Peyer's patch (tissue), 4 donors: ENCODE measurements at regions not wholly inside any gene's neighbourhood (a gene's known extent, or its start where the extent isn't known, plus 50 kb on each side); places are given as distances from the start of the nearest gene placed in this dataset.

ENCODE experiments used
- DNase-seq, 3 donors: peaks; one replicate each; pipeline ENCODE4 v3.0.0-alpha.2; 2017 to 2019
- H3K27ac ChIP-seq, 4 donors: fragments of 200-600 bp; sonication (generic); one replicate each; pipeline ENCODE4 v1.5.1; 2016 to 2019
- H3K27me3 ChIP-seq, 2 donors: fragments of 200-600 bp; sonication (generic); one replicate each; pipeline ENCODE4 v1.5.1; 2019
- H3K36me3 ChIP-seq, 3 donors: fragments of 200-600 bp; sonication (generic); one replicate each; pipeline ENCODE4 v1.5.1; 2016 to 2019
- H3K4me1 ChIP-seq, 4 donors: fragments of 200-600 bp; sonication (generic); one replicate each; pipeline ENCODE4 v1.5.1; 2016 to 2019
- H3K4me3 ChIP-seq, 4 donors: fragments of 200-600 bp; sonication (generic); 1 replicate in 3 of 4; 2 replicates in 1 of 4; pipeline ENCODE4 v1.5.1; 2016 to 2019; ENCODE audit warnings: mild to moderate bottlenecking in 1 of 4
- H3K9me3 ChIP-seq, 4 donors: fragments of 200-600 bp; sonication (generic); one replicate each; pipeline ENCODE4 v1.5.1; 2016 to 2019; ENCODE audit warnings: mild to moderate bottlenecking in 1 of 4
- POLR2A ChIP-seq, 2 donors: fragments of 450-650 bp; IDR thresholded peaks; one replicate each; pipeline ENCODE4 v1.5.1; 2017; ENCODE audit warnings: antibody characterized with exemption in 2 of 2, mild to moderate bottlenecking in 2 of 2, moderate library complexity in 2 of 2
- TF ChIP-seq, protein P1 (sequence below), 6 experiments: fragments of 450-650 bp in 4 of 6; fragments of 200-600 bp in 2 of 6; sonication (generic) in 1 of 6; IDR thresholded peaks; one replicate each; pipeline ENCODE4 v1.5.1; 2017 to 2019; ENCODE audit warnings: antibody characterized with exemption in 6 of 6, mild to moderate bottlenecking in 3 of 6, moderate library complexity in 1 of 6

- Histone ChIP-seq H3K9me3 (no peaks in the 10 kb centered on the region), H3K27me3 (no peaks in the 10 kb centered on the region), H3K4me1 (peaks cover 0 to 22% (median 9%) of the 10 kb centered on the region in 4 donors), H3K36me3 (no peaks in the 10 kb centered on the region), H3K27ac (peak overlapping the region in 1 of 4 donors; percentile 44), H3K4me3 (no peak overlapping the region)
- DNase-seq = no peak
- TF ChIP-seq, protein P1, sequence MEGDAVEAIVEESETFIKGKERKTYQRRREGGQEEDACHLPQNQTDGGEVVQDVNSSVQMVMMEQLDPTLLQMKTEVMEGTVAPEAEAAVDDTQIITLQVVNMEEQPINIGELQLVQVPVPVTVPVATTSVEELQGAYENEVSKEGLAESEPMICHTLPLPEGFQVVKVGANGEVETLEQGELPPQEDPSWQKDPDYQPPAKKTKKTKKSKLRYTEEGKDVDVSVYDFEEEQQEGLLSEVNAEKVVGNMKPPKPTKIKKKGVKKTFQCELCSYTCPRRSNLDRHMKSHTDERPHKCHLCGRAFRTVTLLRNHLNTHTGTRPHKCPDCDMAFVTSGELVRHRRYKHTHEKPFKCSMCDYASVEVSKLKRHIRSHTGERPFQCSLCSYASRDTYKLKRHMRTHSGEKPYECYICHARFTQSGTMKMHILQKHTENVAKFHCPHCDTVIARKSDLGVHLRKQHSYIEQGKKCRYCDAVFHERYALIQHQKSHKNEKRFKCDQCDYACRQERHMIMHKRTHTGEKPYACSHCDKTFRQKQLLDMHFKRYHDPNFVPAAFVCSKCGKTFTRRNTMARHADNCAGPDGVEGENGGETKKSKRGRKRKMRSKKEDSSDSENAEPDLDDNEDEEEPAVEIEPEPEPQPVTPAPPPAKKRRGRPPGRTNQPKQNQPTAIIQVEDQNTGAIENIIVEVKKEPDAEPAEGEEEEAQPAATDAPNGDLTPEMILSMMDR (IDR thresholded peaks at IDR 0.05) = no peak
- no peak for TF ChIP-seq POLR2A (IDR thresholded peaks at IDR 0.05)
Measured at GRCh38 chr6:14278446-14278845, 160.9 kb downstream of the CD83 start.

- no peak for DNase-seq
- no peaks in the 10 kb centered on the region for H3K27me3 ChIP-seq
- H3K4me3 ChIP-seq = no peak overlapping the region
- TF ChIP-seq POLR2A (IDR thresholded peaks at IDR 0.05) = no peak
- TF ChIP-seq, protein P1 (IDR thresholded peaks at IDR 0.05) = no peak
- H3K9me3 ChIP-seq = no peaks in the 10 kb centered on the region
- no peaks in the 10 kb centered on the region for H3K36me3 ChIP-seq
- no peak overlapping the region for H3K27ac ChIP-seq
- H3K4me1 ChIP-seq = peaks cover 0 to 21% (median 9%) of the 10 kb centered on the region in 4 donors
Measured at GRCh38 chr6:14280006-14280510, 162.5 kb downstream of the CD83 start.

GRCh38 chr6:14280766-14281293 is 163.3 kb downstream of the CD83 start:
- TF ChIP-seq, protein P1 (IDR thresholded peaks at IDR 0.05) = no peak
- TF ChIP-seq POLR2A (IDR thresholded peaks at IDR 0.05) = no peak
- H3K4me3 ChIP-seq = no peak overlapping the region
- H3K4me1 ChIP-seq = peaks cover 0 to 13% (median 6%) of the 10 kb centered on the region in 4 donors
- DNase-seq = no peak
- no peaks in the 10 kb centered on the region for H3K9me3 ChIP-seq
- no peak overlapping the region for H3K27ac ChIP-seq
- H3K27me3 ChIP-seq = no peaks in the 10 kb centered on the region
- H3K36me3 ChIP-seq = no peaks in the 10 kb centered on the region

DNA sequence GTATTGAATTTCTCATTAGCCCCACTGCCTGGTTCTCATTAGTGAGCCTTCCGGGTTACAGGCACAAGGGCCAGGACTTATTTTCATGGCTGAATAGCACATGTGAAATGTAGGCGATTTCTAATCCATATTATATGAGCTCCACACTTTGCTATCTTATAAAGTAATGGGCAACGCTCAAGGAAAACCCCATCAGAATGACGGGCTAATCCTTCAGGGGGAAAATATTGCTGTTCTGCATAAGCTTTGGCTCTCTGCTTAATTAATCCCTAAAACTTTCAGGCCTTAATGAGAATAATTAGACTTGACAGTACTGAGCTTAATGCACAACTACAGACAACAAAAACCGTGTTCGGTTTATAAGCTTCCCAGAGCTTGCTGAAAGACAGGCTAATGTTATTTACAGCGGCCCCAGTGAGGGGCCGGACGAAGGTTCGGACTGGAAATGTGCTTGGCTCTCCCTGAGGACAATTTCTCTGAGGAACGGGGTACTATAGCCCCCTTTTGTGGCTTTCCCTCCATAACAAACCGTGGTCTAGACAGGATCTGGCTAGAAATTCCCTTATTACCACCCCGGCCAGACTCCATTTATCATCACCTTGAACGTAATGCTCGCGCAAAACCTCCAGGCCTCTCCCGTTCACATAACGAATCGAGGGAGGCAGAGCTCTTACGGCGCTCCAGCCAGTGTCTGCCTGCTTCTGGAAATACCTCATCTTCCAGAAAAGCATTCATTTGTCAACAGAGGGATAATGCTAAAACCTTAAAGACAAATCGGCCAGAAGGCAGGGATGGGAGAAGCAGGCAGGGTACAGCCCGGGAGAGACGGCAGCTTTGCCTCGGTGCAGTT is 164.5 kb downstream of the CD83 start:
- no peak for DNase-seq
- TF ChIP-seq, protein P1 (IDR thresholded peaks at IDR 0.05) = no peak
- no peak for TF ChIP-seq POLR2A (IDR thresholded peaks at IDR 0.05)
- no peaks in the 10 kb centered on the region for H3K27me3 ChIP-seq
- H3K27ac ChIP-seq = no peak overlapping the region
- H3K4me3 ChIP-seq = no peak overlapping the region
- no peaks in the 10 kb centered on the region for H3K36me3 ChIP-seq
- H3K4me1 ChIP-seq = peaks cover 0 to 7% (median 2%) of the 10 kb centered on the region in 4 donors
- no peaks in the 10 kb centered on the region for H3K9me3 ChIP-seq

DNA sequence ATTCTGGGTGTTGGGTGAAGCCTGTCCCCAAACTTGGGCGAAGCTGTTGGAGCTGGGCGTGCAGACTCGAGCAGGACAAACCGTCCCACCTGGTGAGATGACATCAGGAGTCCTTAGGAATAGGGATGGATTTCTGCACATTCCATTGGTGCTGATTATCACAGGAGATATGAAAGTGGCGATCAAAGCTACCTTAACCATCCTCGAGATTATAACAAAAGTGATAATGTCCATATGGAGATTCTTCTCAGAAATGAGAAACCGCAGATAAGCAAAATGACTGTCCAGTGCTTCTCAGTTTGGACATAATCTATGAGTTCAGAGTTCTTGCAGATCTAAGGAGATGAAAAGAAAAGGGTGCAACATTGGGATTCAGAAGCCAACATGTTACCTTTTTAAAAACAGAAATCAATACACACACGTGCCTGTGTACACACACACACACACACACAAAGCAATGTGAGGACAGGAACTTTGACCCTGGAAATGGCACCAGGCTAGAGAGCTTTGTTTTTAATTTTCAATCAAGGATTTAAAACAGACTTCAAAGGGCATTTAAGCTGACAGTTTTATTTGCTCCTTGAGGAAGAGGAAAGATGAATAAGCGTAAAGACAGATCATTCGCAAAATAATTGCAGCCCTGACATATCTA is 165.4 kb downstream of the CD83 start:
- DNase-seq = no peak
- Histone ChIP-seq H3K4me3 (no peak overlapping the region), H3K27ac (no peak overlapping the region), H3K36me3 (no peaks in the 10 kb centered on the region), H3K9me3 (no peaks in the 10 kb centered on the region), H3K4me1 (peaks cover 0 to 6% (median 0%) of the 10 kb centered on the region in 4 donors), H3K27me3 (no peaks in the 10 kb centered on the region)
- no peak for TF ChIP-seq POLR2A (IDR thresholded peaks at IDR 0.05)
- TF ChIP-seq, protein P1 (IDR thresholded peaks at IDR 0.05) = no peak
